PC-9 (cell line): ENCODE measurements at regions not wholly inside any gene's neighbourhood (a gene's known extent, or its start where the extent isn't known, plus 50 kb on each side); places are given as distances from the start of the nearest gene placed in this dataset.

ENCODE experiments used
- BruUV-seq: library from RNA; stranded (reverse); fragments of 400-500 nt; replicated peaks from 2 replicates; lab custom pipeline; 2021; lab: Mats Ljungman, UMichigan
- CTCF ChIA-PET: fragments of 300-600 bp; sonication (Branson Sonifier 250); formaldehyde crosslinking; loops from one replicate; lab custom pipeline; 2022; ENCODE audit warnings: antibody characterized with exemption; lab: Charles Lee
- POLR2A ChIA-PET: fragments of 300-600 bp; sonication (Branson Sonifier 250); formaldehyde crosslinking; loops from one replicate; lab custom pipeline; 2022; ENCODE audit warnings: antibody characterized with exemption; ENCODE audit not compliant: unreplicated experiment; lab: Charles Lee
- DNase-seq, 2 experiments: peaks; one replicate each; pipeline versions ENCODE4 v3.0.0 to v3.0.0-alpha.2; 2015 to 2022; ENCODE audit warnings: mixed read lengths in 1 of 2
- H2AFZ ChIP-seq: fragments of 200-600 bp; sonication (generic); 2 replicates; pipeline ENCODE4 v1.8.1; 2017; ENCODE audit warnings: antibody characterized with exemption
- H3F3A ChIP-seq: fragments of 200-600 bp; sonication (generic); 2 replicates; pipeline ENCODE4 v1.8.1; 2017; ENCODE audit warnings: antibody characterized with exemption, mild to moderate bottlenecking, low read depth; ENCODE audit not compliant: insufficient read depth
- H3K27ac ChIP-seq: fragments of 200-600 bp; sonication (generic); 2 replicates; pipeline ENCODE4 v1.6.1; 2016; ENCODE audit warnings: mixed run types
- H3K27me3 ChIP-seq: fragments of 200-600 bp; sonication (generic); 2 replicates; pipeline ENCODE4 v1.6.1; 2016; ENCODE audit warnings: low read depth, mixed run types; ENCODE audit not compliant: insufficient read depth
- H3K36me3 ChIP-seq: fragments of 200-600 bp; sonication (generic); 2 replicates; pipeline ENCODE4 v1.6.1; 2016; ENCODE audit warnings: low read depth, mixed run types
- H3K4me1 ChIP-seq: fragments of 200-600 bp; sonication (generic); replicated peaks from 2 replicates; pipeline ENCODE4 v1.6.1; 2016; ENCODE audit warnings: mixed run types; ENCODE audit not compliant: insufficient read depth
- H3K4me2 ChIP-seq: fragments of 200-600 bp; sonication (generic); 2 replicates; pipeline ENCODE4 v1.6.1; 2017; ENCODE audit warnings: mixed run types
- H3K4me3 ChIP-seq: fragments of 200-600 bp; sonication (generic); 2 replicates; pipeline ENCODE4 v1.6.1; 2016; ENCODE audit warnings: mixed run types
- H3K79me2 ChIP-seq: fragments of 200-600 bp; sonication (generic); 2 replicates; pipeline ENCODE4 v1.6.1; 2017; ENCODE audit warnings: low read depth, mixed run types
- H3K9me2 ChIP-seq: fragments of 200-600 bp; sonication (generic); 2 replicates; pipeline ENCODE4 v1.8.1; 2017; ENCODE audit warnings: mild to moderate bottlenecking; ENCODE audit not compliant: insufficient read depth
- H3K9me3 ChIP-seq: fragments of 200-600 bp; sonication (generic); 2 replicates; pipeline ENCODE4 v1.8.1; 2016; ENCODE audit warnings: low read depth; ENCODE audit not compliant: insufficient read depth
- H4K20me1 ChIP-seq: fragments of 200-600 bp; sonication (generic); 2 replicates; pipeline ENCODE4 v1.8.1; 2017; ENCODE audit not compliant: insufficient read depth
- CTCF ChIP-seq: fragments of 200-600 bp; sonication (generic); conservative IDR thresholded peaks from 2 replicates; pipeline ENCODE4 v1.6.1; 2017; ENCODE audit warnings: mixed run types, antibody characterized with exemption, mild to moderate bottlenecking, moderate library complexity
- EZH2 ChIP-seq: fragments of 200-600 bp; sonication (generic); IDR thresholded peaks from 2 replicates; pipeline ENCODE4 v1.8.0; 2017; ENCODE audit warnings: antibody characterized with exemption, low read depth
- intact Hi-C: fragments of 100-400 bp; cut with micrococcal nuclease; formaldehyde crosslinking; loops from one replicate; pipeline ENCODE4 v1.10.0; 2022; ENCODE audit not compliant: unreplicated experiment

- no peaks in the 10 kb centered on the region for H3K36me3 ChIP-seq
- peaks cover 13% of the 10 kb centered on the region; the same call in 1 of the 2 replicates for H3K9me2 ChIP-seq
- no peaks in the 10 kb centered on the region for H3K79me2 ChIP-seq
- no peaks in the 10 kb centered on the region for H3K4me1 ChIP-seq
- H3K27ac ChIP-seq: no peak overlapping the region
- no peaks in the 10 kb centered on the region for H4K20me1 ChIP-seq
- H3K4me2 ChIP-seq: peak overlapping the region; percentile 53
- TF ChIP-seq CTCF: peak; percentile 69
- no peak for TF ChIP-seq EZH2
- H2AFZ ChIP-seq: no peak overlapping the region
- no peaks in the 10 kb centered on the region for H3F3A ChIP-seq
- H3K4me3 ChIP-seq: no peak overlapping the region; the same call in 1 of the 2 replicates
- CTCF ChIA-PET: no interaction called here
- no peaks in the 10 kb centered on the region for H3K27me3 ChIP-seq
- POLR2A ChIA-PET: no interaction called here
- intact Hi-C loops: loop anchor here (1.0 to 5.0 kb wide), 2 partner anchors 94 to 338 kb away; no protein-coding TSS in a partner anchor
- H3K9me3 ChIP-seq: no peaks in the 10 kb centered on the region
- BruUV-seq: no TSS peak
- DNase-seq: peak; percentile 21 to 58
These were observed 75.4 kb upstream of the TMEM244 start for GRCh38 chr6:129936329-129937165.

GRCh38 chr6:129932321-129932720 lies 71.2 kb upstream of the TMEM244 start:
- ChIA-PET POLR2A (no interaction called here), CTCF (no interaction called here)
- intact Hi-C loops: no loop called here
- peaks cover 7% of the 10 kb centered on the region; the same call in 1 of the 2 replicates for H3K9me2 ChIP-seq
- H3K4me1 ChIP-seq: no peaks in the 10 kb centered on the region
- no peaks in the 10 kb centered on the region for H3K36me3 ChIP-seq
- H3K27me3 ChIP-seq: no peaks in the 10 kb centered on the region
- no peak overlapping the region for H3K27ac ChIP-seq
- no peak for TF ChIP-seq CTCF
- no peak for TF ChIP-seq EZH2
- no peak overlapping the region for H2AFZ ChIP-seq
- no peaks in the 10 kb centered on the region for H3F3A ChIP-seq
- no peaks in the 10 kb centered on the region for H3K9me3 ChIP-seq
- no peak overlapping the region for H3K4me3 ChIP-seq
- H3K79me2 ChIP-seq: no peaks in the 10 kb centered on the region
- DNase-seq: no peak
- no peak overlapping the region for H3K4me2 ChIP-seq
- BruUV-seq: no TSS peak
- H4K20me1 ChIP-seq: no peaks in the 10 kb centered on the region

GRCh38 chr6:129929433-129929832 lies 68.3 kb upstream of the TMEM244 start:
- Histone ChIP-seq H3K27ac (no peak overlapping the region), H3K9me2 (0 out of 2 replicates have a peak, but pooled peaks cover 4% of the 10 kb centered on the region), H3K4me1 (no peaks in the 10 kb centered on the region), H3F3A (no peaks in the 10 kb centered on the region), H3K4me2 (no peak overlapping the region), H3K9me3 (no peaks in the 10 kb centered on the region), H3K79me2 (no peaks in the 10 kb centered on the region), H4K20me1 (no peaks in the 10 kb centered on the region), H3K27me3 (no peaks in the 10 kb centered on the region), H2AFZ (no peak overlapping the region), H3K4me3 (no peak overlapping the region), H3K36me3 (no peaks in the 10 kb centered on the region)
- DNase-seq: no peak
- TF ChIP-seq EZH2 (no peak), CTCF (no peak)
- BruUV-seq: no TSS peak
- ChIA-PET POLR2A (no interaction called here), CTCF (no interaction called here)
- intact Hi-C loops: no loop called here
